Liver (tissue), 3 donors: ENCODE measurements at regions not wholly inside any gene's neighbourhood (a gene's known extent, or its start where the extent isn't known, plus 50 kb on each side); places are given as distances from the start of the nearest gene placed in this dataset.

Experiments
- ATF3 ChIP-seq: IDR thresholded peaks from 2 replicates; pipeline ENCODE4 v1.6.1; 2016; ENCODE audit warnings: antibody characterized with exemption
- CTCF ChIP-seq: fragments of 150-350 bp; IDR thresholded peaks from 2 replicates; pipeline ENCODE4 v1.5.1; 2017; ENCODE audit warnings: improper control_type of control experiment, low read depth, low read length; ENCODE audit not compliant: missing input control
- EGR1 ChIP-seq, 2 donors: IDR thresholded peaks; 2 replicates each; pipeline ENCODE4 v1.6.1; 2016 to 2018; ENCODE audit warnings: antibody characterized with exemption in 2 of 2, low read depth in 2 of 2
- FOXA2 ChIP-seq: IDR thresholded peaks from 2 replicates; pipeline ENCODE4 v1.6.1; 2016; ENCODE audit warnings: antibody characterized with exemption
- HNF4G ChIP-seq: IDR thresholded peaks from 2 replicates; pipeline ENCODE4 v1.6.1; 2016; ENCODE audit warnings: antibody characterized with exemption
- JUND ChIP-seq, 2 donors: IDR thresholded peaks; 2 replicates each; pipeline ENCODE4 v1.6.1; 2016; ENCODE audit warnings: antibody characterized with exemption in 2 of 2
- MAX ChIP-seq: IDR thresholded peaks from 2 replicates; pipeline ENCODE4 v1.6.1; 2016; ENCODE audit warnings: antibody characterized with exemption
- REST ChIP-seq: IDR thresholded peaks from 2 replicates; pipeline ENCODE4 v1.6.1; 2016; ENCODE audit warnings: antibody characterized with exemption, mild to moderate bottlenecking
- RXRA ChIP-seq, 2 donors: IDR thresholded peaks; 2 replicates each; pipeline ENCODE4 v1.6.1; 2017 to 2018; ENCODE audit warnings: antibody characterized with exemption in 2 of 2, mild to moderate bottlenecking in 1 of 2
- SP1 ChIP-seq: IDR thresholded peaks from 2 replicates; pipeline ENCODE4 v1.6.1; 2018; ENCODE audit warnings: antibody characterized with exemption, mild to moderate bottlenecking
- TAF1 ChIP-seq: conservative IDR thresholded peaks from 2 replicates; pipeline ENCODE4 v1.6.1; 2016; ENCODE audit warnings: antibody characterized with exemption, mild to moderate bottlenecking
- YY1 ChIP-seq: IDR thresholded peaks from 2 replicates; pipeline ENCODE4 v1.6.1; 2016; ENCODE audit warnings: antibody characterized with exemption, mild to moderate bottlenecking
- ZBTB33 ChIP-seq: IDR thresholded peaks from 2 replicates; pipeline ENCODE4 v1.6.1; 2016; ENCODE audit warnings: antibody characterized with exemption
- donor health status: healthy.
- donor health status: healthy.

- TF ChIP-seq HNF4G (no peak), YY1 (no peak), CTCF (no peak), ATF3 (no peak), JUND (IDR thresholded peaks at IDR 0.05) (no peak), RXRA (IDR thresholded peaks at IDR 0.05) (no peak), REST (no peak), FOXA2 (no peak), MAX (no peak), ZBTB33 (no peak), TAF1 (no peak), EGR1 (IDR thresholded peaks at IDR 0.05; ENCODE audit: low read depth in 2 of 2) (no peak), SP1 (no peak)
These were observed 249.9 kb downstream of the MEX3B start for GRCh38 chr15:81795899-81796298.
